Small intestine (tissue), 7 donors: ENCODE measurements at regions not wholly inside any gene's neighbourhood (a gene's known extent, or its start where the extent isn't known, plus 50 kb on each side); places are given as distances from the start of the nearest gene placed in this dataset.

Experiments used
- DNase-seq, 2 donors: peaks; one replicate each; pipeline versions ENCODE4 v3.0.0 to v3.0.0-alpha.2; 2013
- FAIRE-seq: peaks from 2 replicates; lab custom pipeline; 2012; peaks lifted over from hg19 to GRCh38; lab: Jason Lieb, UNC
- H3K27ac ChIP-seq, 3 donors: one replicate each; pipeline ENCODE4 v1.5.1; 2013; ENCODE audit warnings: low read length in 2 of 3, mild to moderate bottlenecking in 2 of 3, control low read depth in 1 of 3, inconsistent platforms in 1 of 3, low read depth in 1 of 3, moderate library complexity in 1 of 3
- H3K27me3 ChIP-seq, 3 donors: one replicate each; pipeline ENCODE4 v1.6.1; 2013; ENCODE audit warnings: low read length in 3 of 3, inconsistent platforms in 1 of 3; ENCODE audit not compliant: control insufficient read depth in 3 of 3, insufficient read depth in 3 of 3
- H3K36me3 ChIP-seq, 3 donors: one replicate each; pipeline ENCODE4 v1.6.1; 2013; ENCODE audit warnings: low read length in 3 of 3, inconsistent platforms in 1 of 3, low read depth in 1 of 3, mild to moderate bottlenecking in 1 of 3, moderate library complexity in 1 of 3; ENCODE audit not compliant: control insufficient read depth in 3 of 3, insufficient read depth in 2 of 3
- H3K4me1 ChIP-seq, 3 donors: one replicate each; pipeline ENCODE4 v1.6.1; 2013; ENCODE audit warnings: low read length in 2 of 3, inconsistent platforms in 1 of 3, low read depth in 1 of 3, mild to moderate bottlenecking in 1 of 3, moderate library complexity in 1 of 3; ENCODE audit not compliant: control insufficient read depth in 3 of 3, insufficient read depth in 2 of 3
- H3K4me3 ChIP-seq, 3 donors: one replicate each; pipeline ENCODE4 v1.5.1; 2013; ENCODE audit warnings: low read length in 3 of 3, control low read depth in 1 of 3, inconsistent platforms in 1 of 3, low read depth in 1 of 3, mild to moderate bottlenecking in 1 of 3, moderate library complexity in 1 of 3
- H3K9me3 ChIP-seq, 2 donors: one replicate each; pipeline ENCODE4 v1.6.1; 2013; ENCODE audit warnings: low read depth in 1 of 2, low read length in 1 of 2; ENCODE audit not compliant: control insufficient read depth in 2 of 2, insufficient read depth in 1 of 2
- WGBS, 3 donors: extraction: QIAGEN DNeasy Blood & Tissue Kit; methylation state at CpG; one replicate each; pipeline ENCODE4 v1.1.7; 2013; 5-methylcytosine and 5-hydroxymethylcytosine counted together
- donor health status: healthy with polysubstance abuse.
- donor health status: control.
- donor health status: control.
- donor health status: Bipolar disorder and iron deficiency.
- donor health status: healthy.

DNA sequence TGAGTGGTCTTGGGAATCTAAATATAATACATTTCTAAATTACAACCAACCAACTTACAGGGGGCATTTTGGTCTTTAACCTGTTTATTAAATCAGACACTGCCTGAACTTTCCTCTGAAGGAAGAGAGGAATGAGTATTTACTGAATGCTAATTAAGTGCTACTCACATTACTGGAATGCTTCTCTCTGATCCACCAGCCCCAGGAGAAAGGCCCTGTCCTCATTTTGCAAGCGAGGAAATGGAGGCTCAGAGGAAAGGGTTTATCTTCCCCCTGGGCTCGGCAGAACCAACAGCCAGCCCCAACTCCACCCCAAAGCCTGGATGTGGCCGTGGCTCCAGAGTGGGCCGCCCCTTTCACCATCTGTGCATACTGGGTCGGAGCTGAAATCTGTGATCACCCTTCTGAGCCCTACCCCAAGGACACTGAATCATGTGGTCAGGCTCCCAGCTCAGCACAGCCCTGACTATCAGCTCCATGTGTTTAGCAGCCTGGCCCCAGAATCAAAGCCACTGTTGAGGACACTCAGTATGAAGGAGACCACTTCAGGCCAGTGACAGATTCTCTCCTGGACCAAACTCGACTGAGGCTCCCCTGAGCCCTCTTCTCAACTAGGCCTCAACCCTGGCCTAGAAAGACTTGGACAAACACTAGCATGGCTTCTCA lies 56.7 kb upstream of the ENPP6 start:
- WGBS, 3 donors = 67 to 89% (median 82%) methylated on average over 6 of the region's 6 CpGs
- no peak for DNase-seq
- Histone ChIP-seq H3K36me3 (no peaks in the 10 kb centered on the region), H3K4me3 (no peak overlapping the region), H3K4me1 (peaks cover 0 to 7% (median 0%) of the 10 kb centered on the region in 3 donors), H3K9me3 (peaks cover 0 to 19% of the 10 kb centered on the region in 2 donors), H3K27me3 (no peaks in the 10 kb centered on the region), H3K27ac (no peak overlapping the region)
- no peak for FAIRE-seq

- H3K4me1 ChIP-seq = peaks cover 0 to 7% (median 0%) of the 10 kb centered on the region in 3 donors
- no peak overlapping the region for H3K4me3 ChIP-seq
- no peak for FAIRE-seq
- H3K27ac ChIP-seq = peak overlapping the region in 1 of 3 donors; percentile 43
- WGBS, 3 donors = 73 to 83% (median 82%) methylated on average over 17 of the region's 17 CpGs
- no peak for DNase-seq
- no peaks in the 10 kb centered on the region for H3K36me3 ChIP-seq
- peaks cover 0 to 19% of the 10 kb centered on the region in 2 donors for H3K9me3 ChIP-seq
- no peaks in the 10 kb centered on the region for H3K27me3 ChIP-seq
These were observed 55.8 kb upstream of the ENPP6 start for GRCh38 chr4:184273166-184274147.

DNA sequence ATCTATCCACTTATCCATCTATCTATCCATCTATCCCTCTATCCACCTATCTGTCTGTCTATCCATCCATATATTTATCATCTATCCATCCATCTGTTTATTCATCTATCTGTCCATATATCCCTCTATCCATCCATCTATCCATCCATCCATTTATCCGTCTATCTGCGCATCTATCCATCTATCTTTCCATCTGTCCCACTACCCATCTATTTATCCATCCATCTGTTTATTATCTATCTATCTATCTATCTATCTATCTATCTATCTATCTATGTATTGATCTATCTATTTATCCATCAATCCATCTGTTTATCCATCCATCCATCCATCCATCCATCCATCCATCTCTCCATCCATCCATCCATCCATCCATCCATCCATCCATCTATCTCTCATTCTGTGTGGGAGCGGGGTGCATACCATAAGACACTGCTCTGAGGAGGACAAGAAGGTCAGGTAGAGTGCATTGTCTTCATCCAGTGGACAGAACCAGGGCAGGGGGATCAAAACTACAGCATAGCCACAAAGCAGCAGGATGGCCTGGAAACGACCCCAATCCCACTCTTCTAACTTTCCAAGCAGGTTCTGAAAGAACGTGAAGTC lies 53.2 kb upstream of the ENPP6 start:
- Histone ChIP-seq H3K4me1 (peaks cover 0 to 3% (median 3%) of the 10 kb centered on the region in 3 donors), H3K36me3 (no peaks in the 10 kb centered on the region), H3K27me3 (no peaks in the 10 kb centered on the region), H3K27ac (no peak overlapping the region), H3K9me3 (peaks cover 0 to under 1% of the 10 kb centered on the region in 2 donors), H3K4me3 (no peak overlapping the region)
- 95 to 97% (median 96%) methylated on average over 5 of the region's 5 CpGs for WGBS, 3 donors
- DNase-seq (no peak), FAIRE-seq (no peak)

DNA sequence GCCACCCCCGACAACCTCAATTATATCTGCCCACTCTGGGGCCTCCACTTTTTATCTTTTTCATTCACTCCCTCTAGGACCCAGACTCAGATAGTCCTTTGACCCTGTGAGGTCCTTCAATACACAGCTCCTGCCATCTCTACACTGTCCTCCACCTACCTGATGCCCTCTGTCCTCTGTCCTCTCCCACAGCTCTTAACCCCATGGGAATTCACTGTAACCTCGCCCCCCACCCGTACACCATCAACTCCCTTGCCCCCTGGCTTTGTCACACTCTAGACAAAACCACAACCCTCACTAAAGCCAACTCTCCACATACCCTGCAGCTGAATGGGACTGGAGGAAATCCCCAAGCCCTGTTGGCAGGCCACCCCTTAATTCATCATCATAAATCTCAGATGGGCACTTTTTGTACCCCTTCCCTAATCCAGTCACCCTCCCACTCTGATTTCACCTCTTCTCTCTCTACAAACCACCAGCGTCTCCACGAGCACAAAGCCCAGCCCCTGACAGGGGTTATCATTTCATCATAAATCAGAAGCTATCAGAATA lies 52.3 kb upstream of the ENPP6 start:
- DNase-seq = no peak
- FAIRE-seq = no peak
- Histone ChIP-seq H3K36me3 (no peaks in the 10 kb centered on the region), H3K27ac (peak overlapping the region in 1 of 3 donors; percentile 21), H3K4me1 (peaks cover 0 to 3% (median 3%) of the 10 kb centered on the region in 3 donors), H3K4me3 (no peak overlapping the region), H3K27me3 (no peaks in the 10 kb centered on the region), H3K9me3 (no peaks in the 10 kb centered on the region)
- 57 to 62% (median 60%) methylated on average over 5 of the region's 5 CpGs for WGBS, 3 donors

DNA sequence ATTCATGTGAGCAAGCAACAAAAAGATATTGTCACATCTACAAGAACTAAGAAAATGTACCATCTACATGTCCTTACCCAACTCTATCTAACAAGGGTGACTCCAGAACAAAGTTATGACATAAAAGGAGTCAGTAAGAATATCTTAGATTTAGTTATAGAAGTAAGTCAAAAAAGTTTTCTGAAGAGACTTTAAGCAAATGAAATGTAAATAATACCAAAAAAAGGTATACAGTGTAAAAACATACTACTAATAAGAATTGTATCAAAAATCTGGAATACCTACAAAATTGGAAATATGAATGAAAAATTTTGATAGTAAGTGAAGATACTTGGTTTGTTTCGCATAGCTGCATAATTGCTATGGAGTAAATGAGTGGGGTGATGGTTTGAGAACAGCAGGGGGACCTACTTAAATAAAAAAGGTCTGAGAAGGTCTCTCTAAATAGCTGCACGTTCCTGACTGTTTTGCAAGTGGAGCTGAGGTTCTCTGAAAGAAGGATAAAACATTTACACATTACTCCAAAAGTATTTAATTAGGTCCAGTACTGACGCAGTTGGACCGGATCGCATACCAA lies 51.0 kb upstream of the ENPP6 start:
- FAIRE-seq = peak; percentile 82
- H3K27ac ChIP-seq = peak overlapping the region in 1 of 3 donors; percentile 96
- 81 to 86% (median 83%) methylated on average over 5 of the region's 5 CpGs for WGBS, 3 donors

DNA sequence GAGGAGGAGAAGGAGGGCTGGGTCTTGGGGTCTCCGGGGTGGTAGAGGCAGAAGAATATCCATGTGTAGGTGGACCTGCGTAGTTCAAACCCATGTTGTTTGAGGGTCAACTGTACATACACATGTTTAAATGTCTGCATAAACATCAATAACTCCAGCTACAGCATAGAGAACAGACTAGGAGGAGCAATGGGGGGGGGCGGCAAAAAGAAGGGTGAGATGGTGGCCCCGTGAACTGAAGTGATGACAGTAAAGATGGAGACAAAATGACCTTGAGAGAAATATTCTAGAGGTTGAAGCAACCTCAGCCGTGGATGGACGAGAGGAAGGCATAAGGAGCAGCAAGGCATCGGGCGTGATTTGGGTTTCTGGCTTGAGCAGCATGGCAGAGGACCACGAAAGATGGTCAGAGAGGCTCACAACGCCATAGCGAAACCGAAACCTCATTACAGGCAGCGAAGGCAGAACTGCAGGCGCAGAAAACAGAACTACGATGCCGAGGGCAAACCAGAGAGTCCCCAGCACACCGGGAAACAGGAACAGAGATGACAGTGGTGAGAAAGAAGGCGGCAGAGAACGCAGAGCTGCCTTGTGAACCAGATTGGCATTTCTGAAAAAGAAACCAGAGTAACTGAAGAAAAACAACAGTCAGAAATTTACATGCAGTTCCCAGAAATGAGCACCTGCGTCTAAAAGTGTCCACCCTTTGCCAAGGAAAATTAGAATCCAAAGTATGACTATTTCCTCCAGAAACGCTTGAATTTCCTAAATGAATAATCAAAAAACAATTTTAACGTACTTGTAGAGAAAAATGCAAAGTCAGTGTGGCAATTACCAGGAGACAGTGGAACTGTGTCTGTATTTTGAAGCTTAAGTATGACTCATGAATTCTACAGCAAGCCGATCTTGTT lies 50.3 kb upstream of the ENPP6 start:
- H3K27ac ChIP-seq = peak overlapping the region in 2 of 3 donors; percentile 1 to 96
- DNase-seq (peak in 1 of 2 donors; percentile 77), FAIRE-seq (no peak)
- 57 to 60% (median 59%) methylated on average over 23 of the region's 23 CpGs for WGBS, 3 donors
- no peaks in the 10 kb centered on the region for H3K9me3 ChIP-seq
- peaks cover 0 to 3% (median 0%) of the 10 kb centered on the region in 3 donors for H3K4me1 ChIP-seq
- no peaks in the 10 kb centered on the region for H3K27me3 ChIP-seq
- H3K4me3 ChIP-seq = no peak overlapping the region
- H3K36me3 ChIP-seq = no peaks in the 10 kb centered on the region

More for the DNA sequence above, 51.0 kb upstream of the ENPP6 start:
- H3K9me3 ChIP-seq = no peaks in the 10 kb centered on the region
- no peak overlapping the region for H3K4me3 ChIP-seq
- no peak for DNase-seq
- H3K27me3 ChIP-seq = no peaks in the 10 kb centered on the region
- H3K4me1 ChIP-seq = peaks cover 0 to 3% (median 0%) of the 10 kb centered on the region in 3 donors
- no peaks in the 10 kb centered on the region for H3K36me3 ChIP-seq
